ENCODE measurements at regions not wholly inside any gene's neighbourhood (a gene's known extent, or its start where the extent isn't known, plus 50 kb on each side); places are given as distances from the start of the nearest gene placed in this dataset.

DNA sequence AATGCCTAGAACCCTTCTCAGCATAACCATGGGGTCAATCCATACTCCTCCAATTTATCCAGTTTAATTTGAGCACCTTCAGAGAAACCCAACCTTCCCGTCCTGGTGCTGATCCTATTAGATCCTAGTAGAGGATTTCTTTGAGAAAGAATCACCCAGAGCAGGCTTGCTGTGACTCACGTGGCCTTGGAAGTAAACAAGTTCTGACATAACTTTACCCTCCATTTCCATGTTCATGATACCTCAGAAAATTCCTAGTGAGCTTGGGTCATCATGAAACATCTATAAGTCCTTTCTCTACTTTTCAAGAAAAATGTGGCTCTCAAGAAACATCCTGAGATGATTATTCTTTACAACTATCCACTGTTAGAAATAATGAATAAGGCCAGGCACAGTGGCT lies 71.7 kb downstream of the PRLHR start:
- no peaks in the 10 kb centered on the region for H3K27me3 ChIP-seq (ENCODE audit: insufficient read depth, low read length)
- DNase-seq (ENCODE audit: insufficient read length, low spot score, missing footprints): no peak
- no peaks in the 10 kb centered on the region for H3K36me3 ChIP-seq (ENCODE audit: insufficient read depth, low read length)
- H3K4me1 ChIP-seq (ENCODE audit: insufficient read depth, low read length): no peaks in the 10 kb centered on the region
- H3K4me3 ChIP-seq (ENCODE audit: insufficient read depth, low read length): no peak overlapping the region
- TF ChIP-seq, protein P1, sequence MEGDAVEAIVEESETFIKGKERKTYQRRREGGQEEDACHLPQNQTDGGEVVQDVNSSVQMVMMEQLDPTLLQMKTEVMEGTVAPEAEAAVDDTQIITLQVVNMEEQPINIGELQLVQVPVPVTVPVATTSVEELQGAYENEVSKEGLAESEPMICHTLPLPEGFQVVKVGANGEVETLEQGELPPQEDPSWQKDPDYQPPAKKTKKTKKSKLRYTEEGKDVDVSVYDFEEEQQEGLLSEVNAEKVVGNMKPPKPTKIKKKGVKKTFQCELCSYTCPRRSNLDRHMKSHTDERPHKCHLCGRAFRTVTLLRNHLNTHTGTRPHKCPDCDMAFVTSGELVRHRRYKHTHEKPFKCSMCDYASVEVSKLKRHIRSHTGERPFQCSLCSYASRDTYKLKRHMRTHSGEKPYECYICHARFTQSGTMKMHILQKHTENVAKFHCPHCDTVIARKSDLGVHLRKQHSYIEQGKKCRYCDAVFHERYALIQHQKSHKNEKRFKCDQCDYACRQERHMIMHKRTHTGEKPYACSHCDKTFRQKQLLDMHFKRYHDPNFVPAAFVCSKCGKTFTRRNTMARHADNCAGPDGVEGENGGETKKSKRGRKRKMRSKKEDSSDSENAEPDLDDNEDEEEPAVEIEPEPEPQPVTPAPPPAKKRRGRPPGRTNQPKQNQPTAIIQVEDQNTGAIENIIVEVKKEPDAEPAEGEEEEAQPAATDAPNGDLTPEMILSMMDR (IDR thresholded peaks at IDR 0.05; ENCODE audit: extremely low read depth, low read depth, low read length): no peak
- no peak overlapping the region for H3K4me2 ChIP-seq (ENCODE audit: insufficient read depth, low read length)
- no peaks in the 10 kb centered on the region for H4K20me1 ChIP-seq (ENCODE audit: insufficient read depth, low read length)
- H2AFZ ChIP-seq (ENCODE audit: low read length): no peak overlapping the region
- no peaks in the 10 kb centered on the region for H3K9me3 ChIP-seq (ENCODE audit: low read depth, low read length)
- H3K79me2 ChIP-seq (ENCODE audit: insufficient read depth, low read length): no peaks in the 10 kb centered on the region
- H3K27ac ChIP-seq (ENCODE audit: low read depth, low read length): no peak overlapping the region

DNA sequence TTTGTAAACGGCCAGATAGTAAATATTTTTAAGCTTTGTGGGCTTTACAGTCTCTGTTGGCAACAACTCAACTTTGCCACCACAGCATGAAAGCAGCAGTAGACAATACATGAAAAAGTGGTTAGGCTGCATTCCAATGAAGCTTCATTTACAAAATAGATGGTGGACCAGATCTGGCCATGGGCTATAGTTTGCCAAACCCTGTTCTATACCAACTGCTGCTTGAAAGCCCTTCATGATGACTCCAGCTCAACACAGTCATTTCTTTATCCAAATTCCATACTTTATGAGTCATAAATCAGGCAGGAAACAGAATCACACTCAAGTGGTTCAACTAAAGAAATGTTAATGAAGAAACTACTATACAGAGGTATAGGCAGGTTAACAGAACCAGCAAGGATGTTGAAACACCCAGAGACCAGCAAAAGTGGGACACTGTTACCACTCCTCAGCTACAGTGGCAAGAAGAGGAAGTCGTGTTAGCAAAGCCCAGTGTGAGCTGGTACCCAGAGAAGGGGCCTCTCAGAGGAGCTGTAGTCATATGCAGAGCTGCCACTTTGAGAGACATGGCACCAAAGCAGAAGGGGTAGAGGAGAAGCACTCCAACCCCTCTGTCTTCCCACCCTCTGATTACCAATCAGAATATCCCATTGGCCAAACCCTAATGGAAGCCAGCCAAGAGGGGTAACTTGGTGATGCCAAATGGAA lies 72.5 kb downstream of the PRLHR start:
- DNase-seq (ENCODE audit: insufficient read length, low spot score, missing footprints): no peak
- Histone ChIP-seq H3K4me3 (ENCODE audit: insufficient read depth, low read length) (no peak overlapping the region), H3K4me1 (ENCODE audit: insufficient read depth, low read length) (no peaks in the 10 kb centered on the region), H3K79me2 (ENCODE audit: insufficient read depth, low read length) (no peaks in the 10 kb centered on the region), H3K36me3 (ENCODE audit: insufficient read depth, low read length) (no peaks in the 10 kb centered on the region), H3K4me2 (ENCODE audit: insufficient read depth, low read length) (no peak overlapping the region), H4K20me1 (ENCODE audit: insufficient read depth, low read length) (no peaks in the 10 kb centered on the region), H3K27ac (ENCODE audit: low read depth, low read length) (no peak overlapping the region), H3K9me3 (ENCODE audit: low read depth, low read length) (no peaks in the 10 kb centered on the region), H2AFZ (ENCODE audit: low read length) (no peak overlapping the region), H3K27me3 (ENCODE audit: insufficient read depth, low read length) (no peaks in the 10 kb centered on the region)
- TF ChIP-seq, protein P1 (IDR thresholded peaks at IDR 0.05; ENCODE audit: extremely low read depth, low read depth, low read length): no peak

GRCh38 chr10:118521415-118522117 lies 73.9 kb downstream of the PRLHR start:
- no peaks in the 10 kb centered on the region for H3K9me3 ChIP-seq (ENCODE audit: low read depth, low read length)
- no peak overlapping the region for H3K27ac ChIP-seq (ENCODE audit: low read depth, low read length)
- no peak for DNase-seq (ENCODE audit: insufficient read length, low spot score, missing footprints)
- TF ChIP-seq, protein P1 (IDR thresholded peaks at IDR 0.05; ENCODE audit: extremely low read depth, low read depth, low read length): no peak
- H3K4me3 ChIP-seq (ENCODE audit: insufficient read depth, low read length): no peak overlapping the region
- no peaks in the 10 kb centered on the region for H3K79me2 ChIP-seq (ENCODE audit: insufficient read depth, low read length)
- H4K20me1 ChIP-seq (ENCODE audit: insufficient read depth, low read length): no peaks in the 10 kb centered on the region
- H3K4me1 ChIP-seq (ENCODE audit: insufficient read depth, low read length): no peaks in the 10 kb centered on the region
- no peaks in the 10 kb centered on the region for H3K27me3 ChIP-seq (ENCODE audit: insufficient read depth, low read length)
- H2AFZ ChIP-seq (ENCODE audit: low read length): no peak overlapping the region
- H3K36me3 ChIP-seq (ENCODE audit: insufficient read depth, low read length): no peaks in the 10 kb centered on the region
- no peak overlapping the region for H3K4me2 ChIP-seq (ENCODE audit: insufficient read depth, low read length)

- Histone ChIP-seq H3K79me2 (ENCODE audit: insufficient read depth, low read length) (no peaks in the 10 kb centered on the region), H3K4me2 (ENCODE audit: insufficient read depth, low read length) (no peak overlapping the region), H4K20me1 (ENCODE audit: insufficient read depth, low read length) (no peaks in the 10 kb centered on the region), H2AFZ (ENCODE audit: low read length) (no peak overlapping the region), H3K36me3 (ENCODE audit: insufficient read depth, low read length) (no peaks in the 10 kb centered on the region), H3K27me3 (ENCODE audit: insufficient read depth, low read length) (no peaks in the 10 kb centered on the region), H3K4me3 (ENCODE audit: insufficient read depth, low read length) (no peak overlapping the region), H3K9me3 (ENCODE audit: low read depth, low read length) (no peaks in the 10 kb centered on the region), H3K27ac (ENCODE audit: low read depth, low read length) (no peak overlapping the region), H3K4me1 (ENCODE audit: insufficient read depth, low read length) (no peaks in the 10 kb centered on the region)
- no peak for DNase-seq (ENCODE audit: insufficient read length, low spot score, missing footprints)
- TF ChIP-seq, protein P1 (IDR thresholded peaks at IDR 0.05; ENCODE audit: extremely low read depth, low read depth, low read length): no peak
Measured at GRCh38 chr10:118520116-118520742, 75.2 kb downstream of the PRLHR start.

Measured in osteoblast (primary cell).